ENCODE measurements at regions not wholly inside any gene's neighbourhood (a gene's known extent, or its start where the extent isn't known, plus 50 kb on each side); places are given as distances from the start of the nearest gene placed in this dataset.

- no peaks in the 10 kb centered on the region for H4K20me1 ChIP-seq (ENCODE audit: control insufficient read depth, insufficient read depth, low read length, poor library complexity, severe bottlenecking)
- no peaks in the 10 kb centered on the region for H3K79me2 ChIP-seq (ENCODE audit: control insufficient read depth, insufficient read depth, low read length)
- no peaks in the 10 kb centered on the region for H3K4me1 ChIP-seq (ENCODE audit: control insufficient read depth in 2 of 2, insufficient read depth in 2 of 2, low read length in 2 of 2)
- TF ChIP-seq CTCF (IDR thresholded peaks at IDR 0.05) (no peak), EZH2 (IDR thresholded peaks at IDR 0.05; ENCODE audit: borderline replicate concordance, insufficient read depth, low read depth, low read length, poor library complexity, severe bottlenecking) (no peak)
- no peaks in the 10 kb centered on the region for H3K27me3 ChIP-seq (replicated peaks in 1 of 4; ENCODE audit: control extremely low read depth in 1 of 4, control insufficient read depth in 3 of 4, insufficient read depth in 4 of 4, low read length in 3 of 4)
- H3K27ac ChIP-seq (ENCODE audit: low read length in 2 of 2) = no peak overlapping the region
- no peak for DNase-seq
- Mint-ChIP-seq H3K9me3 (ENCODE audit: insufficient read depth) (peaks cover 13% of the 10 kb centered on the region), H3K27me3 (no peaks in the 10 kb centered on the region), H3K4me3 (no peak overlapping the region), H3K27ac (no peak overlapping the region), H3K4me1 (no peaks in the 10 kb centered on the region)
- intact Hi-C loops (cut with micrococcal nuclease) = no loop called here
- H2AFZ ChIP-seq (ENCODE audit: insufficient read depth, low read depth, low read length, poor library complexity, severe bottlenecking) = no peak overlapping the region
- ChIA-PET POLR2A (no interaction called here), CTCF (no interaction called here)
- no peaks in the 10 kb centered on the region for H3K36me3 ChIP-seq (replicated peaks in 1 of 2; ENCODE audit: control extremely low read depth in 1 of 2, control insufficient read depth in 1 of 2, extremely low read depth in 1 of 2, insufficient read depth in 2 of 2, low read length in 1 of 2)
- 100% methylated on average over 2 of the region's 3 CpGs for WGBS (ENCODE audit: insufficient coverage)
- no peak overlapping the region for H3K4me3 ChIP-seq (ENCODE audit: control extremely low read depth in 1 of 5, extremely low read depth in 1 of 5, insufficient read depth in 1 of 5, low read depth in 2 of 5, low read length in 4 of 5)
- H3K9me3 ChIP-seq (ENCODE audit: control extremely low read depth in 1 of 3, control insufficient read depth in 2 of 3, insufficient read depth in 1 of 3, low read length in 2 of 3) = peaks cover 0 to 20% (median 3%) of the 10 kb centered on the region in 3 donors
- H3K4me2 ChIP-seq (replicated peaks; ENCODE audit: low read depth, low read length, poor library complexity, severe bottlenecking) = no peak overlapping the region
- no peak overlapping the region for H3K9ac ChIP-seq (ENCODE audit: low read length)
- no peak for ATAC-seq (ENCODE audit: low read depth)
Observed at GRCh38 chr5:9864791-9865190, 234.6 kb upstream of the TAS2R1 start.

GRCh38 chr5:9863486-9863885 lies 233.3 kb upstream of the TAS2R1 start:
- CTCF ChIA-PET = no interaction called here
- WGBS (ENCODE audit: insufficient coverage) = 100% methylated on average over 6 of the region's 6 CpGs
- ATAC-seq (ENCODE audit: low read depth) (no peak), DNase-seq (no peak)
- no peaks in the 10 kb centered on the region for H4K20me1 ChIP-seq (ENCODE audit: control insufficient read depth, insufficient read depth, low read length, poor library complexity, severe bottlenecking)
- H3K36me3 ChIP-seq (replicated peaks in 1 of 2; ENCODE audit: control extremely low read depth in 1 of 2, control insufficient read depth in 1 of 2, extremely low read depth in 1 of 2, insufficient read depth in 2 of 2, low read length in 1 of 2) = no peaks in the 10 kb centered on the region
- Mint-ChIP-seq H3K27ac (no peak overlapping the region), H3K9me3 (ENCODE audit: insufficient read depth) (peaks cover 11% of the 10 kb centered on the region), H3K4me1 (no peaks in the 10 kb centered on the region), H3K27me3 (no peaks in the 10 kb centered on the region), H3K4me3 (no peak overlapping the region)
- no peaks in the 10 kb centered on the region for H3K4me1 ChIP-seq (ENCODE audit: control insufficient read depth in 2 of 2, insufficient read depth in 2 of 2, low read length in 2 of 2)
- no peaks in the 10 kb centered on the region for H3K27me3 ChIP-seq (replicated peaks in 1 of 4; ENCODE audit: control extremely low read depth in 1 of 4, control insufficient read depth in 3 of 4, insufficient read depth in 4 of 4, low read length in 3 of 4)
- no peak overlapping the region for H3K27ac ChIP-seq (ENCODE audit: low read length in 2 of 2)
- H3K4me2 ChIP-seq (replicated peaks; ENCODE audit: low read depth, low read length, poor library complexity, severe bottlenecking) = no peak overlapping the region
- intact Hi-C loops (cut with micrococcal nuclease) = no loop called here
- H3K4me3 ChIP-seq (ENCODE audit: control extremely low read depth in 1 of 5, extremely low read depth in 1 of 5, insufficient read depth in 1 of 5, low read depth in 2 of 5, low read length in 4 of 5) = no peak overlapping the region
- no peak for TF ChIP-seq CTCF (IDR thresholded peaks at IDR 0.05)
- H3K9me3 ChIP-seq (ENCODE audit: control extremely low read depth in 1 of 3, control insufficient read depth in 2 of 3, insufficient read depth in 1 of 3, low read length in 2 of 3) = peaks cover 0 to 20% (median 3%) of the 10 kb centered on the region in 3 donors
- H2AFZ ChIP-seq (ENCODE audit: insufficient read depth, low read depth, low read length, poor library complexity, severe bottlenecking) = no peak overlapping the region
- H3K9ac ChIP-seq (ENCODE audit: low read length) = no peak overlapping the region
- POLR2A ChIA-PET = no interaction called here
- H3K79me2 ChIP-seq (ENCODE audit: control insufficient read depth, insufficient read depth, low read length) = no peaks in the 10 kb centered on the region

All from B cell (primary cell).